Uterus (tissue), 2 donors: ENCODE measurements at regions not wholly inside any gene's neighbourhood (a gene's known extent, or its start where the extent isn't known, plus 50 kb on each side); places are given as distances from the start of the nearest gene placed in this dataset.

ENCODE experiments used
- POLR2A ChIP-seq, 2 donors: fragments of 450-650 bp; IDR thresholded peaks; one replicate each; pipeline ENCODE4 v1.6.1; 2016; ENCODE audit warnings: antibody characterized with exemption in 2 of 2, mild to moderate bottlenecking in 1 of 2, moderate library complexity in 1 of 2
- TF ChIP-seq, protein P1 (sequence below), 4 experiments: fragments of 200-600 bp in 2 of 4; fragments of 450-650 bp in 2 of 4; sonication (generic) in 2 of 4; IDR thresholded peaks; one replicate each; pipeline ENCODE4 v1.5.1; 2016 to 2019; ENCODE audit warnings: antibody characterized with exemption in 4 of 4, mild to moderate bottlenecking in 2 of 4, moderate library complexity in 1 of 4

DNA sequence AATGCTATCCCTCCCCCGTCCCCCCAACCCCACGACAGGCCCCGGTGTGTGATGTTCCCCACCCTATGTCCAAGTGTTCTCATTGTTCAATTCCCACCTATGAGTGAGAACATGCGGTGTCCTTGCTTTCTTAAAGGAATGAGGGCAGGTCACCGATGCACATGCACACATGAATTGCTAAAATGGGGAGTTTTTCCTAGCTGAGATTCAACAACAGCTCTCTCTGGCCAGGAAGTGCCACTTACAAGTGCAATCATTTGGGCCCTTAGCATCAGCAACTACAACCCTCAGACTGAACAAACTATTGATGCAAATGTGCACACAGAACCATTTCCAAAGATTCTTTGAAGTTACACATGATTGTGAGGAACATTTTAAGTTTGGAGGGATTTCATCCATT lies 95.7 kb upstream of the IQCM start:
- TF ChIP-seq, protein P1, sequence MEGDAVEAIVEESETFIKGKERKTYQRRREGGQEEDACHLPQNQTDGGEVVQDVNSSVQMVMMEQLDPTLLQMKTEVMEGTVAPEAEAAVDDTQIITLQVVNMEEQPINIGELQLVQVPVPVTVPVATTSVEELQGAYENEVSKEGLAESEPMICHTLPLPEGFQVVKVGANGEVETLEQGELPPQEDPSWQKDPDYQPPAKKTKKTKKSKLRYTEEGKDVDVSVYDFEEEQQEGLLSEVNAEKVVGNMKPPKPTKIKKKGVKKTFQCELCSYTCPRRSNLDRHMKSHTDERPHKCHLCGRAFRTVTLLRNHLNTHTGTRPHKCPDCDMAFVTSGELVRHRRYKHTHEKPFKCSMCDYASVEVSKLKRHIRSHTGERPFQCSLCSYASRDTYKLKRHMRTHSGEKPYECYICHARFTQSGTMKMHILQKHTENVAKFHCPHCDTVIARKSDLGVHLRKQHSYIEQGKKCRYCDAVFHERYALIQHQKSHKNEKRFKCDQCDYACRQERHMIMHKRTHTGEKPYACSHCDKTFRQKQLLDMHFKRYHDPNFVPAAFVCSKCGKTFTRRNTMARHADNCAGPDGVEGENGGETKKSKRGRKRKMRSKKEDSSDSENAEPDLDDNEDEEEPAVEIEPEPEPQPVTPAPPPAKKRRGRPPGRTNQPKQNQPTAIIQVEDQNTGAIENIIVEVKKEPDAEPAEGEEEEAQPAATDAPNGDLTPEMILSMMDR (IDR thresholded peaks at IDR 0.05) = no peak
- TF ChIP-seq POLR2A (IDR thresholded peaks at IDR 0.05) = no peak
